CD4-positive, CD25-positive, alpha-beta regulatory T cell (primary cell): ENCODE measurements at regions not wholly inside any gene's neighbourhood (a gene's known extent, or its start where the extent isn't known, plus 50 kb on each side); places are given as distances from the start of the nearest gene placed in this dataset.
A peak's percentile ranks its signal among the peaks of the same experiment; 100 is the strongest.

ENCODE experiments used
- ATAC-seq, 2 donors: fragments of 150-1000 bp; cut with Tn5 transposase; one replicate each; pipeline ENCODE4 v1.10.0; 2021; ENCODE audit warnings: low read depth in 2 of 2, moderate number of reproducible peaks in 2 of 2, moderate library complexity in 1 of 2
- DNase-seq, 3 donors: peaks; one replicate each; pipeline versions ENCODE4 v3.0.0 to v3.0.0-alpha.2; 2012 to 2022; ENCODE audit warnings: mixed read lengths in 1 of 3
- H3K27ac ChIP-seq: one replicate; pipeline ENCODE4 v1.7.0; 2013; ENCODE audit warnings: mild to moderate bottlenecking, low read length; ENCODE audit not compliant: insufficient read depth, poor library complexity, severe bottlenecking
- H3K27me3 ChIP-seq: one replicate; pipeline ENCODE4 v1.7.0; 2013; ENCODE audit warnings: low read length; ENCODE audit not compliant: control insufficient read depth, insufficient read depth
- H3K36me3 ChIP-seq: one replicate; pipeline ENCODE4 v1.7.0; 2013; ENCODE audit warnings: mild to moderate bottlenecking, low read length, moderate library complexity; ENCODE audit not compliant: control insufficient read depth, insufficient read depth
- H3K4me1 ChIP-seq: 2 replicates; pipeline ENCODE4 v1.7.0; 2013; ENCODE audit warnings: mild to moderate bottlenecking, low read length; ENCODE audit not compliant: insufficient read depth, control insufficient read depth, poor library complexity, severe bottlenecking
- H3K4me3 ChIP-seq: one replicate; pipeline ENCODE4 v1.7.0; 2013; ENCODE audit warnings: low read depth, mild to moderate bottlenecking, low read length, moderate library complexity
- H3K9me3 ChIP-seq, 2 experiments: 1 replicate in 1 of 2; 2 replicates in 1 of 2; pipeline ENCODE4 v1.7.0; 2013; ENCODE audit warnings: low read length in 2 of 2, mild to moderate bottlenecking in 1 of 2, moderate library complexity in 1 of 2; ENCODE audit not compliant: control insufficient read depth in 2 of 2
- H3K27ac Mint-ChIP-seq, 3 donors: one replicate each; pipeline ENCODE4 v1.8.0; 2020 to 2022; ENCODE audit warnings: mild to moderate bottlenecking in 3 of 3, mixed read lengths in 3 of 3, moderate library complexity in 2 of 3
- H3K27me3 Mint-ChIP-seq: one replicate; pipeline ENCODE4 v1.8.0; 2022; ENCODE audit warnings: mild to moderate bottlenecking, mixed read lengths
- H3K36me3 Mint-ChIP-seq: one replicate; pipeline ENCODE4 v1.8.0; 2020; ENCODE audit warnings: mixed read lengths
- H3K4me1 Mint-ChIP-seq, 4 donors: one replicate each; pipeline ENCODE4 v1.8.0; 2020 to 2022; ENCODE audit warnings: mixed read lengths in 4 of 4, mild to moderate bottlenecking in 1 of 4
- H3K4me3 Mint-ChIP-seq, 4 donors: one replicate each; pipeline ENCODE4 v1.8.0; 2020 to 2022; ENCODE audit warnings: mild to moderate bottlenecking in 4 of 4, mixed read lengths in 4 of 4, moderate library complexity in 3 of 4
- H3K9me3 Mint-ChIP-seq, 7 donors: one replicate each; pipeline ENCODE4 v1.8.0; 2020 to 2022; ENCODE audit warnings: mixed read lengths in 7 of 7, mild to moderate bottlenecking in 3 of 7, moderate library complexity in 2 of 7

DNA sequence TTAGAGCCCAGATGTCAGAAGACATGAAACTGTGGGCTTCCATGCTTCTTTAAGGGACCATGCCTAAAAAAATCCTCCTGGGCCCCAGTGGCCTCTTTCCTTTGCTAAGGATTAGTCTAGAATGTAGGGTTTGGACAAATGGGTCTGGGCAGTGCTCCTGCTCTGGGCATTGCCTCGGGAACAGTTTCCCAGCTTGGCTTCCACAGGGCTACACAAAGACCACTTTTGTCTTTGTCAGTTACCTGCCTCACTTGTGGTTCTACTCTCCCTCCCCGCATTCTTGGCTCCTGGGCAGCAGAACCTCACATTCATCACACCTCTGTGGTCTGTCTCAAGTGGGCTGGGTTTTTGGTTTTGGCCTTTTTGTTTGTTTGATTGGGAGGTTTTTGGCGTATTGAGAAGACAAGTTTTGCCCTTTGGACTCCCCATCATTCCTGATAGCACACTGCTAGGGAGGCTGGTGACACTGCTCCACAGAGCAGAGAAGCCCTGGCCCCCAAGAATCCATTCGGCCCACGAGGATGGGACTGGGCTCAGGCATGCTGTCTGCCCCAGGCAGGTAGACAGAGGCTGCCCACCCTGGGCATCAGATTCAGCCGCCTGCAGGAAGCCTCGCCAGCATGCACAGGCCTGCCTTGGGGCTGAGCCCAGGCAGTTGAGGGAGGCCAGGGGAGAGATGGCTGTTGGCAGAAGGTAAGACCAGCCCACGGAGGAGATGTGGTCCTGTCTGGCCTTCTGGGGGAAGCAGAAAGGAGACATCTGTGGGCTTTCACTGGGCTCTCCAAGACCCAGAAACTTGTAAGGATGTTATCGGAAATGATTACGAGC lies 343.7 kb downstream of the WDR11 start:
- Histone ChIP-seq H3K36me3 (no peaks in the 10 kb centered on the region), H3K27me3 (no peaks in the 10 kb centered on the region), H3K4me1 (no peaks in the 10 kb centered on the region), H3K4me3 (no peak overlapping the region), H3K9me3 (no peaks in the 10 kb centered on the region), H3K27ac (no peak overlapping the region)
- peaks cover 0 to 4% (median 2%) of the 10 kb centered on the region in 7 donors for H3K9me3 Mint-ChIP-seq
- DNase-seq, result no peak
- H3K27me3 Mint-ChIP-seq, result no peaks in the 10 kb centered on the region
- peak overlapping the region in 1 of 3 donors; percentile 56 for H3K27ac Mint-ChIP-seq
- no peak overlapping the region for H3K4me3 Mint-ChIP-seq
- no peak for ATAC-seq
- H3K4me1 Mint-ChIP-seq, result no peaks in the 10 kb centered on the region
- no peaks in the 10 kb centered on the region for H3K36me3 Mint-ChIP-seq

GRCh38 chr10:121195524-121195910 lies 344.4 kb downstream of the WDR11 start:
- H3K27me3 ChIP-seq, result no peaks in the 10 kb centered on the region
- Mint-ChIP-seq H3K27ac (no peak overlapping the region), H3K36me3 (no peaks in the 10 kb centered on the region), H3K27me3 (no peaks in the 10 kb centered on the region), H3K9me3 (peaks cover 0 to 4% (median 0%) of the 10 kb centered on the region in 7 donors), H3K4me1 (no peaks in the 10 kb centered on the region), H3K4me3 (no peak overlapping the region)
- DNase-seq (no peak), ATAC-seq (no peak)
- no peaks in the 10 kb centered on the region for H3K9me3 ChIP-seq
- no peak overlapping the region for H3K27ac ChIP-seq
- no peaks in the 10 kb centered on the region for H3K4me1 ChIP-seq
- no peaks in the 10 kb centered on the region for H3K36me3 ChIP-seq
- H3K4me3 ChIP-seq, result no peak overlapping the region

- Mint-ChIP-seq H3K27me3 (no peaks in the 10 kb centered on the region), H3K36me3 (no peaks in the 10 kb centered on the region), H3K9me3 (peaks cover 0 to 6% (median 0%) of the 10 kb centered on the region in 7 donors), H3K27ac (no peak overlapping the region), H3K4me1 (no peaks in the 10 kb centered on the region), H3K4me3 (no peak overlapping the region)
- Histone ChIP-seq H3K4me3 (no peak overlapping the region), H3K9me3 (no peaks in the 10 kb centered on the region), H3K4me1 (no peaks in the 10 kb centered on the region), H3K27me3 (no peaks in the 10 kb centered on the region), H3K36me3 (no peaks in the 10 kb centered on the region), H3K27ac (no peak overlapping the region)
- DNase-seq (no peak), ATAC-seq (no peak)
Measured at GRCh38 chr10:121199081-121199480, 347.9 kb downstream of the WDR11 start.

- DNase-seq (no peak), ATAC-seq (no peak)
- H3K27ac Mint-ChIP-seq, result no peak overlapping the region
- no peaks in the 10 kb centered on the region for H3K36me3 ChIP-seq
- H3K27me3 Mint-ChIP-seq, result no peaks in the 10 kb centered on the region
- H3K9me3 ChIP-seq, result no peaks in the 10 kb centered on the region
- no peaks in the 10 kb centered on the region for H3K4me1 ChIP-seq
- H3K36me3 Mint-ChIP-seq, result no peaks in the 10 kb centered on the region
- no peak overlapping the region for H3K4me3 Mint-ChIP-seq
- H3K27me3 ChIP-seq, result no peaks in the 10 kb centered on the region
- H3K4me1 Mint-ChIP-seq, result no peaks in the 10 kb centered on the region
- no peak overlapping the region for H3K27ac ChIP-seq
- peaks cover 0 to 4% (median 1%) of the 10 kb centered on the region in 7 donors for H3K9me3 Mint-ChIP-seq
- no peak overlapping the region for H3K4me3 ChIP-seq
Measured at GRCh38 chr10:121205625-121206024, 354.5 kb downstream of the WDR11 start.

GRCh38 chr10:121211446-121211845 lies 360.3 kb downstream of the WDR11 start:
- Mint-ChIP-seq H3K4me1 (no peaks in the 10 kb centered on the region), H3K4me3 (no peak overlapping the region), H3K36me3 (no peaks in the 10 kb centered on the region), H3K27ac (no peak overlapping the region), H3K27me3 (no peaks in the 10 kb centered on the region), H3K9me3 (peaks cover 0 to 3% (median 1%) of the 10 kb centered on the region in 7 donors)
- no peaks in the 10 kb centered on the region for H3K27me3 ChIP-seq
- H3K4me1 ChIP-seq, result no peaks in the 10 kb centered on the region
- no peak for DNase-seq
- H3K4me3 ChIP-seq, result no peak overlapping the region
- H3K36me3 ChIP-seq, result no peaks in the 10 kb centered on the region
- ATAC-seq, result no peak
- no peaks in the 10 kb centered on the region for H3K9me3 ChIP-seq
- no peak overlapping the region for H3K27ac ChIP-seq

DNA sequence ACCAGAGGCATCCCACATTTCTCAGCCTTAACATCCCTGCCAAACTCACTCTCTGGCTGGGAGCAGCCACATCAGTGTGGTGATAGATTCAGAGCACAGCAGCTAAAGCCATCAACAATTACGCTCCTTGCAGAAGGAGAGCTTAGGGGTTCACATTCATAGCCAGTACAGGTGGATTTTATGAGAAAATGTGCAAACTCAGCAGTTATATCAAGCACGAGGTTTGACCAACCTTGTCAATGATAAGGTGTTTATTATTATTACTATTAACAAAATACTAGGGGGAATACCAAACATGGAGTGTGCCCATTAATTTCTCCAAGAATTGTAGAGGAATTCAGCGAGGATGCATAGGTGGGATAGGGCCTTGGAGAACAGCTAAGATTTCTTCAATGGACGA lies 362.3 kb downstream of the WDR11 start:
- ATAC-seq (no peak), DNase-seq (no peak)
- H3K27ac Mint-ChIP-seq, result no peak overlapping the region
- H3K4me3 Mint-ChIP-seq, result no peak overlapping the region
- no peaks in the 10 kb centered on the region for H3K9me3 ChIP-seq
- no peaks in the 10 kb centered on the region for H3K36me3 ChIP-seq
- H3K4me1 Mint-ChIP-seq, result no peaks in the 10 kb centered on the region
- peaks cover 0 to 3% (median 1%) of the 10 kb centered on the region in 7 donors for H3K9me3 Mint-ChIP-seq
- no peak overlapping the region for H3K27ac ChIP-seq
- no peaks in the 10 kb centered on the region for H3K27me3 Mint-ChIP-seq
- H3K36me3 Mint-ChIP-seq, result no peaks in the 10 kb centered on the region
- no peak overlapping the region for H3K4me3 ChIP-seq
- H3K27me3 ChIP-seq, result no peaks in the 10 kb centered on the region
- no peaks in the 10 kb centered on the region for H3K4me1 ChIP-seq

GRCh38 chr10:121216295-121216694 lies 365.1 kb downstream of the WDR11 start:
- Histone ChIP-seq H3K27me3 (no peaks in the 10 kb centered on the region), H3K9me3 (no peaks in the 10 kb centered on the region), H3K4me1 (no peaks in the 10 kb centered on the region), H3K27ac (no peak overlapping the region), H3K36me3 (no peaks in the 10 kb centered on the region), H3K4me3 (no peak overlapping the region)
- H3K4me1 Mint-ChIP-seq, result no peaks in the 10 kb centered on the region
- H3K4me3 Mint-ChIP-seq, result no peak overlapping the region
- peaks cover 0 to 2% (median 0%) of the 10 kb centered on the region in 7 donors for H3K9me3 Mint-ChIP-seq
- no peak overlapping the region for H3K27ac Mint-ChIP-seq
- DNase-seq (no peak), ATAC-seq (no peak)
- H3K36me3 Mint-ChIP-seq, result no peaks in the 10 kb centered on the region
- no peaks in the 10 kb centered on the region for H3K27me3 Mint-ChIP-seq

DNA sequence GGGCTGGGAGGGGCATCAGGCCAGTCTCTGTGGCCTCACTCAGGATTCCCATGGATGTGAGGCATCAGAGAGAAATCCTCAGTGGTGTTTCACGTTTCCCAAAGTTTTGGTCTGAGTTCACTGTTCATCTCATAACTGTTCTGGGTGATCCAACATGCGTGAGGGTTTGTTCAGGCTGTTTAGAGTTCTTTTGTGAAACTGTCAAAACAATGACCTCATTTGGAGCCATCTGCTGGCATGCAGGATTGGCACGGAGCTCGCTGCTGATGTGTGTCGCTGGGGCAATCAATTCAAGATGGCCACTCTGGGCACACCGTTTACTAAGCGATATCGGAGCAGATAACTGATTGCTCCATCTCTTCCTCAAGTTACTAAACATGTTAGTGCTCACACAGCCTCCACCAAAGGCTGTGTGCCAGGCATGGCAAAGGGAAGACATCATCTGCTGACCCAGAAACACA lies 365.6 kb downstream of the WDR11 start:
- Histone ChIP-seq H3K4me3 (no peak overlapping the region), H3K9me3 (no peaks in the 10 kb centered on the region), H3K36me3 (no peaks in the 10 kb centered on the region), H3K27ac (no peak overlapping the region), H3K27me3 (no peaks in the 10 kb centered on the region), H3K4me1 (no peaks in the 10 kb centered on the region)
- peaks cover 0 to 2% (median 0%) of the 10 kb centered on the region in 7 donors for H3K9me3 Mint-ChIP-seq
- H3K4me1 Mint-ChIP-seq, result no peaks in the 10 kb centered on the region
- DNase-seq (no peak), ATAC-seq (no peak)
- H3K36me3 Mint-ChIP-seq, result no peaks in the 10 kb centered on the region
- H3K27me3 Mint-ChIP-seq, result no peaks in the 10 kb centered on the region
- H3K27ac Mint-ChIP-seq, result no peak overlapping the region
- H3K4me3 Mint-ChIP-seq, result no peak overlapping the region
